HCT116 (cell line): ENCODE measurements at regions not wholly inside any gene's neighbourhood (a gene's known extent, or its start where the extent isn't known, plus 50 kb on each side); places are given as distances from the start of the nearest gene placed in this dataset.

ENCODE experiments used
- CTCF ChIP-seq, 3 experiments: fragments of 200-600 bp in 1 of 3; sonication (generic) in 1 of 3; IDR thresholded peaks in 2 of 3; conservative IDR thresholded peaks in 1 of 3; 2 replicates each; pipeline ENCODE4 v1.5.1; 2012 to 2017; ENCODE audit warnings: low read depth in 2 of 3, low read length in 2 of 3, antibody characterized with exemption in 1 of 3, borderline replicate concordance in 1 of 3, control low read depth in 1 of 3, mild to moderate bottlenecking in 1 of 3, mixed read lengths in 1 of 3, mixed run types in 1 of 3, moderate library complexity in 1 of 3; ENCODE audit not compliant: insufficient read depth in 1 of 3
- EZH2 ChIP-seq: fragments of 200-600 bp; sonication (generic); IDR thresholded peaks from 2 replicates; pipeline ENCODE4 v1.6.1; 2017; ENCODE audit warnings: antibody characterized with exemption, mixed run types
- JUND ChIP-seq: IDR thresholded peaks from 2 replicates; pipeline ENCODE4 v1.6.1; 2012
- POLR2A ChIP-seq: IDR thresholded peaks from 2 replicates; pipeline ENCODE4 v1.7.0; 2011; ENCODE audit warnings: borderline replicate concordance; ENCODE audit not compliant: insufficient read depth, insufficient read length; ENCODE audit errors: extremely low read depth
- POLR2AphosphoS5 ChIP-seq: IDR thresholded peaks from 2 replicates; pipeline ENCODE4 v1.6.1; 2011; ENCODE audit warnings: mild to moderate bottlenecking, low read depth, low read length, moderate library complexity
- RAD21 ChIP-seq: IDR thresholded peaks from 2 replicates; pipeline ENCODE4 v1.6.1; 2012; ENCODE audit warnings: low read depth, mild to moderate bottlenecking
- SIN3A ChIP-seq: IDR thresholded peaks from 2 replicates; pipeline ENCODE4 v1.6.1; 2012; ENCODE audit warnings: low read depth
- ZFX ChIP-seq: fragments of 450-650 bp; IDR thresholded peaks from 2 replicates; pipeline ENCODE4 v1.6.1; 2017

GRCh38 chr11:127070808-127071207 lies 70.2 kb upstream of the KIRREL3 start:
- no peak for TF ChIP-seq JUND
- TF ChIP-seq CTCF (IDR thresholded peaks at IDR 0.05 in 2 of 3, conservative IDR thresholded peaks at IDR 0.05 in 1 of 3; ENCODE audit: borderline replicate concordance in 1 of 3, insufficient read depth in 1 of 3, low read depth in 2 of 3, low read length in 2 of 3), result no peak
- no peak for TF ChIP-seq RAD21
- TF ChIP-seq ZFX, result no peak
- no peak for TF ChIP-seq EZH2
- TF ChIP-seq SIN3A, result no peak
- no peak for TF ChIP-seq POLR2AphosphoS5
- TF ChIP-seq POLR2A, result no peak
